ENCODE measurements at regions not wholly inside any gene's neighbourhood (a gene's known extent, or its start where the extent isn't known, plus 50 kb on each side); places are given as distances from the start of the nearest gene placed in this dataset.

GRCh38 chr12:42757624-42758119 is 168.1 kb upstream of the PRICKLE1 start:
- TF ChIP-seq CTCF (IDR thresholded peaks at IDR 0.05 in 4 of 5, conservative IDR thresholded peaks at IDR 0.05 in 1 of 5) (no peak), POLR2A (IDR thresholded peaks at IDR 0.05) (no peak)
